GM12873 (cell line): ENCODE measurements at regions not wholly inside any gene's neighbourhood (a gene's known extent, or its start where the extent isn't known, plus 50 kb on each side); places are given as distances from the start of the nearest gene placed in this dataset.

Experiments
- CTCF ChIP-seq: IDR thresholded peaks from 2 replicates; pipeline ENCODE4 v1.5.1; 2012; ENCODE audit warnings: low read depth, mild to moderate bottlenecking, moderate library complexity, low read length, control low read depth; ENCODE audit not compliant: insufficient read depth; ENCODE audit errors: missing control alignments

- no peak for TF ChIP-seq CTCF
Measured at GRCh38 chr11:26044389-26044788, 287.5 kb upstream of the ANO3 start.

- TF ChIP-seq CTCF = no peak
Measured at GRCh38 chr11:26045082-26045481, 286.8 kb upstream of the ANO3 start.

GRCh38 chr11:26048271-26048670 is 283.7 kb upstream of the ANO3 start:
- no peak for TF ChIP-seq CTCF

GRCh38 chr11:26053966-26054365 is 278.0 kb upstream of the ANO3 start:
- no peak for TF ChIP-seq CTCF

GRCh38 chr11:26062660-26063059 is 269.3 kb upstream of the ANO3 start:
- no peak for TF ChIP-seq CTCF

- TF ChIP-seq CTCF = no peak
Measured at GRCh38 chr11:26063915-26064314, 268.0 kb upstream of the ANO3 start.

GRCh38 chr11:26065944-26066343 is 266.0 kb upstream of the ANO3 start:
- TF ChIP-seq CTCF = no peak
